GM21717 (cell line): ENCODE measurements at regions not wholly inside any gene's neighbourhood (a gene's known extent, or its start where the extent isn't known, plus 50 kb on each side); places are given as distances from the start of the nearest gene placed in this dataset.
"Not testable (repeated sequence)": the region's sequence is repeated elsewhere in the genome, so short reads cannot be mapped to it uniquely, and the experiment has no call there.

Experiments used
- ATAC-seq: cut with Tn5 transposase; IDR thresholded peaks from one replicate; pipeline ENCODE4 v1.9.1; 2021; ENCODE audit warnings: mild to moderate bottlenecking, moderate library complexity; ENCODE audit not compliant: unreplicated experiment

DNA sequence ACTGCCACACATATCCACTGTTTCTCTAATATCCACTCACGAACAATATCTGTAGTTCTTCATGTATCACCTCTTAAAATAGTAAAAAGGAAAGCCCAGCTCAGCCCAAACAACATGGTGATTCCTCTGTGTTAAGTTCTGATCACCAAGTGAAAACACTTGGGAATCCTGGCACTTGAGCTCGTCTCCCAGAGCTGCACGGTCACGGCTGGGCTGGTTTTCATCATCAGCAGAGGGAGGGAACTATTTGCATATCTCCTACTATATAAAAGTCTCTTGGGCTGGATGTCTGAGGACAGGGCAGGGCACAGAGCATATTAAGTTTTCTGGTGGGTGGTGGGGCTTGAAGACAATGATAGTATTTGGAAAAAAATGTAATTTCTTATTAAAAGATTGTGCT, 870.6 kb downstream of the TMEM121 start:
- no peak for ATAC-seq

DNA sequence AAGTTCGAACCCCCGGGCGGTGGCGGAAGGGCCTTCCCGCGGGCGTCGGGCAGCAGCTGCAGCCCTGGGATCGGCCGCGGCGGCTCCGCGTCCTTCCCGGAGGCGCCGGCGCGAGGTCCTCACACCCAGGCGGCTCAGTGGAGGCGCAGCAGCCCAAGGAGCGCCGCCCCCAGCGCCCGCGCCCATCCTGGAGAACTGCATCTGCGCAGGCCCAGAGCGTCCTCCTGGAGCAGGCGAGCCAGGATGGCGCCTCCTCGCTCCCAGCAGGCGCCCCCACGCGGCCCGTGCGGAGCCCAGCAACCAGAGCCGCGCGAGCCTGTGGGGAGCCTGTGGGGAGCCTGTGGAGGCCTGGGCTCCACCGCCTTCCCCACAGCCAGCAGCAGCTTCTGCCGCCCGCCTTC, 872.5 kb downstream of the TMEM121 start:
- ATAC-seq: not testable (repeated sequence)

DNA sequence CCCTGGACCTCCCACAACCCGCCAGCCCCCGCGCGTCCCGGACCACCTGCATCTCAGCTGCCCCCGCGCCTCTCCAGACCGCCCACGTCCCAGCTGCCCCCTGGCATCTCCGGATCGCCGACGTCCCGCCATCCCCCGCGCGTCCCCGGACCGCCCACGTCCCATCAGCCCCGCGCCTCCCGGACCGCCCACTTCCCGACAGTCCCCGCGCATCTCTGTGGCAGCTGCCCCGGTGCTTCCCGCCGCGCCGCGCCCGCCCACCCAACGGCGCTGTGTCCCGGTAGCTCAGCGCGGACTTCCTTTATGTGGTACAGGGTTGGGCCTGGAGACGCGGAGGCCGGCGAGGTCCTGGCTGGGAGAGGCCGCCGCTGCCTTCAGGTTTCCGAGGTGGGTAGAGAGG, 874.9 kb downstream of the TMEM121 start:
- not testable (repeated sequence) for ATAC-seq

DNA sequence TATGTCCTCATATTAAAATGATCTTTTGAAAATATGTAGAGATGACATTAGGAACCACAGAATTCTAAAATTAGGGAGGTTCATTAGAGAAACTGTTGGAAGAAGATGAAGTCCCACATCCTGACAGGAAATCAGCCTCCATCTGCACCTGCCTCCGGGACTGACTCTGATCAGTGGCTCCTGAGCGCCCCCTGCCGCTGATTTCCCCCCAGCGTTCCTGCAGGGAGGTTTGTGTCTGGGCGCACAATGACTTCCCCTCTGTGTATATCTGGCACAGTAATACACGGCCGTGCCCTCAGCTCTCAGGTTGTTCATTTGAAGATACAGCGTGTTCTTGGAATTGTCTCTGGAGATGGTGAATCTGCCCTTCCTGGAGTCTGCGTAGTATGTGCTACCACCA, 883.8 kb downstream of the TMEM121 start:
- not testable (repeated sequence) for ATAC-seq

DNA sequence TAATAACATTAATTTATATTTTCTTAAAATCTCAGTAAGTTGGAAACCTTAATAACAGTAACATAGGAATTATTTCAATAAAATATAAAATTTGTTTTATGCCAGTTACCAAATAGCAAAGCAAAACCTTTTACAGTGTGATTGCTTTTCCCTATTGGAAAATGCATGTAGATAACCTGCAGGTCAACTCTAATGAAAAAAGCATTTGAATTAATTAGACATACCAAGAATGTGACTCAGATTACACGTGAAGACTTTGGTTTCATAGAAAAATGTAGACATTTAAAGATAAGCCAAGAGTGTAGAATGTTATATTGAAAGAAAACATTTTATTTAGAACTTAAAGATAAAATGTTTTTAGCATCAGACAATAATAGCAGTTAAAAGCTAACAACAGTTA, 888.1 kb downstream of the TMEM121 start:
- ATAC-seq: no peak

DNA sequence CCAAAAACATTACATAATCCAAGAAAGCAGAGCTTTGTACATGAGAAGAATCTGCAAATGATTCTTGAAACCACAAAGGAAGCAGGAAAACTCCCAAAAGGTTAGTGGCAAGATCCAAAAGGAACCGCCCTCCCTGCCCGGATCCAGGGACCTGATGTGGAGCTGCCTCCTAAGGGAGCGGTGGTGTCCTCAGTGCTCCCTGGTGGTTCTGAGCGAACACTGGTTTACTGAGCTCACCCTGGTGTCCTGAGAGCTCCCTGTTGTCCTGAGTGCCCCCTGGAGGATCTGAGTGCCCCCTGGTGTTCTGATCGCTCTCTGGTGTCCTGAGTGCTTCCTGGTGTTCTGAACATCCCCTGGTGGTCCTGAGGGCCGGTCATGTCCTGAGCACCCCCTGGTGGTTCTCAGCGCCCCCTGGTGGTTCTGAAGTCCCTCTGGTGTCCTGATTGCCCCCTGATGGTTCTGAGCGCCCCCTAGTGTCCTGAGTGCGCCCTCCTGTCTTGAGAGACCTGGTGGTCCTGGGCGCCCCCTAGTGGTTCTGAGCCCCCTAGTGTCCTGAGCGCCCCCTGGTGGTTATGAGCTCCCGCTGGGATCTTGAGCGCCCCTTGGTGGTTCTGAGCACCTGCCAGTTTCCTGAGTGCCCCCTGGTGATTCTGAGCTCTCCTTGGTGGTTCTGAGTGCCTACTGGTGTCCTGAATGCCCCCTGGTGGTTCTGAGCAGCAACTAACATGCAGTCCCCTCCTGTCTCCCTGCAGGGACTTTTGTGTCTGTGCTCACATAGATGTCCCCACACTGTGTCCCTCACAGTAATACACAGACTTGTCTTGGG, 891.1 kb downstream of the TMEM121 start:
- ATAC-seq: peak; percentile 88

DNA sequence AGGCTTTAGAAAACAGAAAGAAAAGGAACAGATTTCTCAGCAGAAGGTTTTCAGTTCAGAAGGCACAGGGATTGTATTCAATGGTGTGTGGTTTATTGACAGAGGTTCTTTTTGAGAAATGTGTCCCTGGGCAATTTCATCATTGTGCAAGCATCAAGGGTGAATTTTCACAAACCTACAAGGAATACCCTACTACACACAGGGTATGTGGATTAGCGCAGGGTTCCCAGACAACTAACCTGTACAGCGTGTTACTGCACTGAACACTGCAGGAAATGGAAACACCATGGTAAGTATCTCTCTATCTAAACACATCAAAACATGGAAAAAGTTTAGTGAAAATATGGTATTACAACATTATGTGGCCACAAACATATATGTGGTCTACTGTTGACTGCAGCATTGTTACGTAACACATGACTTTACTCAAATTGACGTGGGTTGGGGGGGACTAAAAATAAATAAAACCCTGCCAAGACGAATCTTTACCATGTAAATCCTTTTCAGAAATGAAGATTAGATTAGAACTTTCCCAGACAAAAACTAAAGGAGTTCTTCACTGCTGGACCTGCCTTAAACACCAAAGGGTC, 893.1 kb downstream of the TMEM121 start:
- no peak for ATAC-seq

DNA sequence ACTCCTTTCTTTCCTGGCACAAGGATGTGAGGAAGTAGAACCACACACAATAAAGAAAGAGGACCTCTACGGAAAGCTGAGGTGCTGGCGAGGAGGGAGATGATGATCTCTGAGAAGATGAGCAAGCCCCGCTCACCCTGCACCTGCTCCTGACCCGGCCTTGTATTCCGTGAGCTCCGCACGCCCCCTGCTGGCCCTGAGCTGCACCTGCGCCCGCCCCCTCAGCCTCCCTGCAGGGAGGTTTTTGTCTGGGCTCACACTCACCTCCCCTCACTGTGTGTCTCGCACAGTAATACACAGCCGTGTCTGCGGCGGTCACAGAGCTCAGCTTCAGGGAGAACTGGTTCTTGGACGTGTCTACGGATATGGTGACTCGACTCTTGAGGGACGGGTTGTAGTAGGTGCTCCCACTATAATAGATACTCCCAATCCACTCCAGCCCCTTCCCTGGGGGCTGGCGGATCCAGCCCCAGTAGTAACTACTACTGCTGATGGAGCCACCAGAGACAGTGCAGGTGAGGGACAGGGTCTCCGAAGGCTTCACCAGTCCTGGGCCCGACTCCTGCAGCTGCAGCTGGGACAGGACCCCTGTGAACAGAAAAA, 895.1 kb downstream of the TMEM121 start:
- ATAC-seq: not testable (repeated sequence)

DNA sequence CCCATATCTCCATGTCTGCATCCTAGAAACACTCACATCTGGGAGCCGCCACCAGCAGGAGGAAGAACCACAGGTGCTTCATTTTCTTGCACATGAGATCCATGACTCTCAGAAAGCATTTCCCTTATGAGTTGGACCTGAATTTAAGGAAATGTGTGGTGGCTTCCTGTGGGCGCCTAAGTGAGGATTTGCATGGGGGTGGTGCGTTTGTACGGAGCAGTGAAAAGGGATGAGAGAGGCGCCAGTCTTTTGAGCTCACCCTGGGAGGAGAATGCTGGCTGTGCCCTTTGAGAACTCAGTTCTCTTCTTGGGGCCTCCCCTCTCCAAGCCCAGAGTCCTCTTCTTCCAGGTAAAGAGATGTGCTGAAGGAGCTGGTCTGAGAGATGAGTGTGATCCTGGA, 895.7 kb downstream of the TMEM121 start:
- no peak for ATAC-seq

DNA sequence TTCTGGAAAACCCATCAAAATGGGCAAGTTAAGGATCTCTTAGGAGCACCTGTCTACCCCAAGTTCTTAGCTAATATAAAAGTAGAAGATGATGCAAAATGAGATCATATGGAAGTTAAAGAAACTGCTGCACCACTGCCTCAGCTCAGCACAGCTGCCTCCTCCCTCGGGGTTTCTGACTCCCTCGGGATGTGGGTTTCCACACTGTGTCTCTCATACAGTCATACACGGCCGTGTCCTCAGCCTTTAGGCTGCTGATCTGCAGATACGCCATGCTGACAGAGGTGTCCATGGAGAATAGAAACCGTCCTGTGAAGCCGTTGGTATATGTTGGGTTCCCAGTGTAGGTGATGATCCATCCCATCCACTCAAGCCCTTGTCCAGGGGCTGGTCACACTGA, 898.8 kb downstream of the TMEM121 start:
- not testable (repeated sequence) for ATAC-seq

DNA sequence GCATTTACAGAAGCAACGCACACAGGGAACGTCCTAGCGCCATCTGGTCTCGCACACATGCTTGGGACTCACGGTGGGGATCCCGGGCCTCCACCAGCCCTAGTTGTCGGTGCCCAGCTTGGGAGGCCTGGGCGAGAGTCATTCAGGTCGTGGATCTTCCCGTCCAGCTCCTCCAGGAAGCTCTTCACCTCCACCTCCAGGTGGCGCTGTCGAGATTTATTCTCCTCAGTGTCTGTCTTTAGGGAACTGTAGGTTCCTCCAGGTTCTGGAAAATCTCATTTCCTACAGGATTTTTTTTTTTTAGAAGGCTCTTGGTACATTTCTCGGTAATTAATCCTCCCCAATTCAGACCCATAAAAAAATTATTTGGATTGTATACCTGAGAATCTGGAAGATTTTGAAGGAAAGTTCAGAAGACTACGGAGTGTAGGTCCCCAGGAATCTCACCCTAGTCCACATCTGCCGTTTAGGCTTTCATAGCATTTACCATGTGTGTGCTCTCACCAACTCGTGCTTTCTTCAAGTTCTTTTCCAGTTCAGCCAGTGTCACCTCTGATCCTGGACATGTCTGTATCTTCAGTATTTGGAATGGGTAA, 910.0 kb downstream of the TMEM121 start:
- ATAC-seq: no peak

DNA sequence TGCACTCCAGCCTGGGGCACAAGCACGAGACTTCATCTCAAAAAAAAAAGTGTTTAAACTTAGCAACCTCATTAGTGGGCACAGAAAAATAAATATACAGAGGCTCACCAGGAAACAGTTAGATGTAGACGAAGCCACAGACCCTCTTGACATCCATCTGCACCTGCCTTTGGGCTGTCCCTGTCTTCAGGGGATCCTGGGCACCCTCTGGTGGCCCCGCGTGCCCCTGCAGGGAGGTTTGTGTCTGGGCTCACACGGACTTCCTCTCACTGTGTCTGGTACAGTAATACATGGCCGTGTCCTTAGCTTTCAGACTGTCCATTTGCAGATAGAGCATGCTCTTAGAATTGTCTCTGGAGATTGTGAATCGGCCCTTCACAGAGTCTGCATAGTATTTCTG, 916.5 kb downstream of the TMEM121 start:
- no peak for ATAC-seq

DNA sequence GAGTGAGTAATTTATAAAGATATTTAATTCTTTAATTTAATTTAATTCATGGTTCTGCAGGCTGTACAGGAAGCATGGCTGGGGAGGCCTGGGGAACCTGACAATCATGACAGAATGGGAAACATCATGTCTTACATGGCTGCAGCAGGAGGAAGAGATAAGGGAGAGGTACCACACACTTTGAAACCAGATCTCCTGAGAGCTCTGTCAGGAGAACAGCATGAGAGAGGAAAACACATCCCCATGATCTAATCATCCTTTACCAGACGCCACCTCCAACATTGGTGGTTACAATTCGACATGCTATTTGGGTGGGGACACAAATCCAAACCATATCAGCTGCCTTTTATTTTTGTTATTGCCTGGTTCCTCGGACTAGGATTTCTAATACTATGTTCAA, 928.6 kb downstream of the TMEM121 start:
- no peak for ATAC-seq

DNA sequence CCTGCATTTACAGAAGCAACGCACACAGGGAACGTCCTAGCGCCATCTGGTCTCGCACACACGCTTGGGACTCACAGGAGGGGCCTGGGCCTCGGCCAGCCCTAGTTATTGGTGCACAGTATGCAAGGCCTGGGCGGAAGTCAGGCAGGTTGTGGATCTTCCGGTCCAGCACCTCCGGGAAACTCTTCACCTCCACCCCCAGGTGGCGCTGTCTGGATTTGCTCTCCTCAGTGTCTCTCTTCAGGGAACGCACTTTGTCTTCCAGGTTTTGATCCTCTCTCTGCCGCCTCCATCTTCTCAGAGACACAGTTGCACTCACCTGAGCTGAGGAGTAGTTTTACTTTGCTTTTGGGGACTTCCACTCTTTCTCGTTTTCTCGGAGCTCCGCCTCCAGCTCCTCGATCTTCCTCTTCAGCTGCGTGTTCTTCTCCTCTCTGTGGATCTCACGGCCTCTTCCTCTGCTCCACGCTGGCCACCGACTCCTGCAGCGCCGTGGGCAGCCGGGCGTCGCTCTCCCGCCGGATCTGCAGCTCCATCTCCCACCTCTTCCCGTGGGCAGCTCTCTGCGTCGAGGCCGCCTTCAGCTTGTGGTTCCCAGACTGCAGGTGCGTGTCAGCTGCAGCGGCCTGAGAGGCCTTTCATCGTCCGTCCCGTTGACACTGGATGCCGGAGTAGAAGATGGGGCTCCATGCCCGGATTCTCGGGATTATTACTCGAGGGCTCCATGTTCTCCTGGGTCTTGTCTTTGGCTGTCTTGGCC, 933.8 kb downstream of the TMEM121 start:
- ATAC-seq: no peak

DNA sequence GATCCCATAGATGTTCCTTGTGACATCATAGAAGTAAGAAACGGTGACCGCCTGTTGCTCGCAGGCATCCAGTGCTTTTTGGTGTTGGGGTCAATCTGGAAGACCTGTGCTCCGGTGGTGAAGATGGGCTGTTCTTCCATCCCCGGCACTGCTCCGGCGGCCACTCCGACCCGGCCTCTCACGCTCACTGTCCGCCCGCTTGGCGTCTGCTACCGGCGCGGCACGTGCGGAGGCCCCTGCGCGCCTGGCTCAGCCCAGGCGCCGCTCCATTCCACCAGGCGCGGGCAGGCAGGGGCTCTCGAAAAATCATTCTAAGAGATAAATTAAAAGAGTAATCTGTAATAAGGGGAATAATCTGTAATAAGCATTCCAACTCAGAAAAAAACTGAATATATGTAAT, 934.5 kb downstream of the TMEM121 start:
- ATAC-seq: no peak

DNA sequence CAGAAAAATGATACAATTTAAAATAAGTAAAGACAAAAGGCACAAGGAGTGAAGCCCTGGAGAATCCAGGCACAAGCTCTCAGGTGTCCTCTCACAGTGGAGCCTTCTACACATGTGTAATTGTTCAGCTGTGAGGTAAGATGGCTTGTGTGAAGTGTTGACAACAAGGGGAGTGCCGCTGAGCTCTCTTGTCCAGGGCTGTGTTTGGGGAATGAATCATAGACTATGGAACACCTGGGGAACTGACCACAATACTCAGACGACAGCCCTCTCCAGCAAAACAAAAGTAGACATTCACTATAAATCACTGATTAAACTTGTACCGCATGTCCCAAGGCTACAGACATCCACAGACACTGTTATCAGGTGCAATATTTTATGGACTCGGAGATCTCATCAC, 940.1 kb downstream of the TMEM121 start:
- not testable (repeated sequence) for ATAC-seq

DNA sequence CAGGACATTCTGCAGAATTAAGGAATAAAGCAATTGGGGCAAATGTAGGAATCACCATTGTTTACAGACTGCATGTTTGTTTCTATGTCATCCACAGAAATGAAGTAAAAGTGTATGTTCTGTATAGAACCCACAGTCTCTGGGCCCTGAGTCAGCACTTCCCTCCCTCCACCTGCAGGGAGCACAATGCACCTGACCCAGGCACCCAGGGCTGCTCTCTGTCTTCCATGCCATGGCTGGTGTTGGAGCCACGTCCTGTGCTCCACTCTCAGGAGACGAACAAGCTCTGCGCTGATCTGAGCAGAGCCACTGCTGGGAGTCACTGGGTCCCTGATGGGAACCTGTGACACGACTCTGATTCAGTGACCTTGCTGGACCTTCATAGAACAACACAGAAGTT, 942.5 kb downstream of the TMEM121 start:
- ATAC-seq: not testable (repeated sequence)

DNA sequence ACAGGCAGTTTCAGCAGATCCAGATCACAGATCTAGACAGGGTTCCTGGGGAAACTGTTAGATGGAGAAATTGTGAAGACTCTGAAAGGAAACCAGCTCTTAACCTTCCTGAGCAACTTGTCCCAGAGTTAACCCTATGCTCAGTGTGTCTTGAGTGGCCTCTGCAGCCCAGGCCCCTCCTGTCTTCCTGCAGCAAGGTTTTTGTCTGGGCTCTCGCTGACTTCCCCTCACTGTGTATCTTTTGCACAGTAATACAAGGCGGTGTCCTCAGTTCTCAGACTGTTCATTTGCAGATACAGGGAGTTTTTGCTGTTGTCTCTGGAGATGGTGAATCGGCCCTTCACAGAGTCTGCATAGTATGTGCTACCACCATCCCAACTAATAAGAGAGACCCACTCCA, 943.6 kb downstream of the TMEM121 start:
- not testable (repeated sequence) for ATAC-seq

DNA sequence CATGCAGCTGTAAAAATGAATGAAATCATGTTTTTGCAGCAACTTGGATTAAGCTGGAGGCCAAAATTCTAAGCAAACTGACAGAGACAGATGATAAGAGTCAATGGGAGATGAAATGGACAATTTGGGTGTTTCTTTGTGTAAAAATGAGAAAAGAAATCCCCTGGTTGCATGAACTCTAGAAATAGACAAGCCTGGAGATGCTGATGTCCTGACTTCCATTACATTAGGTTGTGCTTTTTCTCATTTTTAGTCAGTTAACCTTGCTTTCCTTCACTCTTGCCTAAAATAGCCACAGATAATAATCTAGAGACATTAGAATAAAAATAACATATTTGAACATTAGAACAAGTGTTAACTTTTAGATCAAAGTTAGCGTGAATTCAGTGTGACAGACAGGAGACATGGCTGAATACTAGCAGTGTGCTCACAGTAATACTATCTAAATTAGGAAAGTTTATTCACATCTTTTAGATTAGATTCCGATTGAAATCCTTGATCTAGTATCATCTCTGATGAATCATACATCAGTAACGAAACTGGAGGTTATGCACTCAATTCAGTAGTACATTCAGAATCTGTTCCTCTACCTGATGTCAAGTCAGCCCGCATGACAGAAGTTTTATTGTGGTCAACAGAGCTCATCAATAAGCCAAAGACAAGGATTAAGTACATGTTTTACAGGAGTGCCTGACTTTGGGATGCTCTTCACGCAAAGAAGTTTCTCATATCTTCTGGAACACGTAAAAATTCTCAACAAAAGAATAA, 948.1 kb downstream of the TMEM121 start:
- not testable (repeated sequence) for ATAC-seq

DNA sequence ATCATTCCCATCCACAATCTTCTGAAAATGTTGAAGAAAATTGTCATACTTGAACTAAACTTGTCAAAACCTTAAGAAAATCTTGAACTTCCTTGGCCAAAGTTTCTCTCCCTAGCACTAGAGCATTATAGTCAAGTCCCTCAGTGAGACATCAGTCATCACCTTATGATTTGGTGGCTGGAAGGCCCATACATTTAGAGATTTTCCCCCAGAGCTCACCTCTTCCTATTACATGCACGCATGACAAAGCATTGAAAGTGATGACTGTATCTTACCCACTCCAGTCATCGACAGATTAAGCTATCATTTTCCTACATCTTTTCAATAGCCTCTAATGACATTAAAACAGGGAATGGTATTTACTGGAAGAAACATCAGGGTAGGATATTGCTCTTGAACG, 948.8 kb downstream of the TMEM121 start:
- ATAC-seq: not testable (repeated sequence)
